H9 (cell line): ENCODE measurements at regions not wholly inside any gene's neighbourhood (a gene's known extent, or its start where the extent isn't known, plus 50 kb on each side); places are given as distances from the start of the nearest gene placed in this dataset.

Source experiments
- DNase-seq: peaks from one replicate; pipeline ENCODE4 v3.0.0-alpha.2; 2017
- H2AFZ ChIP-seq: one replicate; pipeline ENCODE4 v1.6.1; 2013; ENCODE audit warnings: mild to moderate bottlenecking, low read length, control low read depth, moderate library complexity
- H2AK5ac ChIP-seq: 2 replicates; pipeline ENCODE4 v1.6.1; 2013; ENCODE audit warnings: low read length, control low read depth, mixed read lengths; ENCODE audit not compliant: insufficient read length
- H2BK120ac ChIP-seq: one replicate; pipeline ENCODE4 v1.6.1; 2013; ENCODE audit warnings: low read depth, mild to moderate bottlenecking, low read length, control low read depth, inconsistent platforms; ENCODE audit not compliant: poor library complexity, severe bottlenecking
- H2BK12ac ChIP-seq: 2 replicates; pipeline ENCODE4 v1.6.1; 2013; ENCODE audit warnings: low read length, control low read depth, mixed read lengths, low read depth; ENCODE audit not compliant: insufficient read length
- H2BK15ac ChIP-seq: 2 replicates; pipeline ENCODE4 v1.6.1; 2013; ENCODE audit warnings: low read depth, low read length, control low read depth
- H2BK20ac ChIP-seq: one replicate; pipeline ENCODE4 v1.6.1; 2013; ENCODE audit warnings: low read depth, mild to moderate bottlenecking, low read length, control low read depth, inconsistent platforms; ENCODE audit not compliant: poor library complexity, severe bottlenecking
- H2BK5ac ChIP-seq: 2 replicates; pipeline ENCODE4 v1.6.1; 2013; ENCODE audit warnings: low read length, control low read depth, mixed read lengths; ENCODE audit not compliant: insufficient read length
- H3K14ac ChIP-seq: 2 replicates; pipeline ENCODE4 v1.6.1; 2013; ENCODE audit warnings: low read length, control low read depth; ENCODE audit not compliant: insufficient read depth
- H3K18ac ChIP-seq: 2 replicates; pipeline ENCODE4 v1.6.1; 2013; ENCODE audit warnings: low read depth, mild to moderate bottlenecking, mixed read lengths, low read length, control low read depth; ENCODE audit not compliant: insufficient read length
- H3K23ac ChIP-seq: 2 replicates; pipeline ENCODE4 v1.6.1; 2013; ENCODE audit warnings: low read length, control low read depth, mixed read lengths, low read depth; ENCODE audit not compliant: insufficient read length
- H3K23me2 ChIP-seq: 2 replicates; pipeline ENCODE4 v1.6.1; 2013; ENCODE audit warnings: low read depth, mild to moderate bottlenecking, mixed read lengths, low read length, control low read depth; ENCODE audit not compliant: insufficient read length, poor library complexity, severe bottlenecking
- H3K27ac ChIP-seq: 2 replicates; pipeline ENCODE4 v1.5.1; 2013; ENCODE audit warnings: low read length, control low read depth, mixed read lengths, low read depth; ENCODE audit not compliant: insufficient read length
- H3K27me3 ChIP-seq: 2 replicates; pipeline ENCODE4 v1.6.1; 2013; ENCODE audit warnings: low read length, control low read depth, inconsistent platforms; ENCODE audit not compliant: insufficient read depth
- H3K4ac ChIP-seq: 2 replicates; pipeline ENCODE4 v1.6.1; 2013; ENCODE audit warnings: low read depth, mild to moderate bottlenecking, control low read depth, inconsistent platforms, low read length, moderate library complexity
- H3K4me1 ChIP-seq: 2 replicates; pipeline ENCODE4 v1.6.1; 2013; ENCODE audit warnings: low read length, control low read depth, inconsistent platforms; ENCODE audit not compliant: insufficient read depth
- H3K4me2 ChIP-seq: 2 replicates; pipeline ENCODE4 v1.6.1; 2013; ENCODE audit warnings: low read length, control low read depth, mixed read lengths; ENCODE audit not compliant: insufficient read length, insufficient read depth
- H3K56ac ChIP-seq: 2 replicates; pipeline ENCODE4 v1.6.1; 2013; ENCODE audit warnings: low read depth, mild to moderate bottlenecking, mixed read lengths, low read length, control low read depth; ENCODE audit not compliant: insufficient read length
- H3K79me1 ChIP-seq: 2 replicates; pipeline ENCODE4 v1.6.1; 2013; ENCODE audit warnings: low read depth, mild to moderate bottlenecking, moderate library complexity, low read length, control low read depth, inconsistent platforms; ENCODE audit not compliant: insufficient read depth, poor library complexity, severe bottlenecking
- H3K79me2 ChIP-seq: 2 replicates; pipeline ENCODE4 v1.6.1; 2013; ENCODE audit warnings: low read length, control low read depth, inconsistent platforms; ENCODE audit not compliant: insufficient read depth
- H3K9ac ChIP-seq: 2 replicates; pipeline ENCODE4 v1.6.1; 2013; ENCODE audit warnings: low read length, control low read depth, mixed read lengths; ENCODE audit not compliant: insufficient read length; ENCODE audit errors: extremely low read depth
- H3K9me3 ChIP-seq: one replicate; pipeline ENCODE4 v1.6.1; 2013; ENCODE audit warnings: low read depth, low read length, inconsistent platforms; ENCODE audit not compliant: control insufficient read depth
- H3T11ph ChIP-seq: one replicate; pipeline ENCODE4 v1.6.1; 2013; ENCODE audit warnings: mild to moderate bottlenecking, low read length, control low read depth, inconsistent platforms
- H4K20me1 ChIP-seq: one replicate; pipeline ENCODE4 v1.6.1; 2013; ENCODE audit not compliant: control insufficient read depth, insufficient read length, insufficient read depth
- H4K5ac ChIP-seq: 2 replicates; pipeline ENCODE4 v1.6.1; 2013; ENCODE audit warnings: low read depth, mild to moderate bottlenecking, mixed read lengths, low read length, control low read depth; ENCODE audit not compliant: insufficient read length
- H4K8ac ChIP-seq: replicated peaks from 2 replicates; pipeline ENCODE4 v1.6.1; 2013; ENCODE audit warnings: low read length, control low read depth, mixed read lengths, low read depth; ENCODE audit not compliant: insufficient read length
- H4K91ac ChIP-seq: 2 replicates; pipeline ENCODE4 v1.6.1; 2013; ENCODE audit warnings: low read depth, mild to moderate bottlenecking, moderate library complexity, mixed read lengths, low read length, control low read depth; ENCODE audit not compliant: insufficient read length
- H3K27ac Mint-ChIP-seq, 3 experiments: 2 replicates in 2 of 3; 3 replicates in 1 of 3; pipeline ENCODE4 v1.8.0; 2020 to 2021; ENCODE audit warnings: mixed read lengths in 3 of 3, mild to moderate bottlenecking in 1 of 3, moderate library complexity in 1 of 3
- H3K27me3 Mint-ChIP-seq: 2 replicates; pipeline ENCODE4 v1.8.0; 2021; ENCODE audit warnings: low read depth, mild to moderate bottlenecking, moderate library complexity, mixed read lengths
- H3K36me3 Mint-ChIP-seq, 3 experiments: 2 replicates in 2 of 3; 3 replicates in 1 of 3; pipeline ENCODE4 v1.8.0; 2020 to 2021; ENCODE audit warnings: low read depth in 3 of 3, mixed read lengths in 3 of 3; ENCODE audit not compliant: insufficient read depth in 1 of 3
- H3K4me1 Mint-ChIP-seq, 2 experiments: 2 replicates each; pipeline ENCODE4 v1.8.0; 2020; ENCODE audit warnings: mixed read lengths in 2 of 2
- H3K4me3 Mint-ChIP-seq, 2 experiments: 2 replicates in 1 of 2; 3 replicates in 1 of 2; pipeline ENCODE4 v1.8.0; 2020 to 2021; ENCODE audit warnings: mild to moderate bottlenecking in 2 of 2, mixed read lengths in 2 of 2, moderate library complexity in 1 of 2
- H3K9me3 Mint-ChIP-seq, 2 experiments: 2 replicates in 1 of 2; 3 replicates in 1 of 2; pipeline ENCODE4 v1.8.0; 2020; ENCODE audit warnings: mild to moderate bottlenecking in 2 of 2, mixed read lengths in 2 of 2, moderate library complexity in 1 of 2
- CTCF ChIP-seq: fragments of 200-600 bp; sonication (generic); conservative IDR thresholded peaks from 3 replicates; pipeline ENCODE4 v1.8.0; 2021; ENCODE audit warnings: antibody characterized with exemption, mild to moderate bottlenecking
- WGBS: extraction: QIAGEN DNeasy Blood & Tissue Kit; methylation state at CpG from one replicate; pipeline ENCODE4 v1.1.7; 2013; ENCODE audit warnings: missing lambda C conversion rate, low lambda C conversion rate, mixed read lengths; ENCODE audit not compliant: insufficient read length; ENCODE audit errors: extremely low coverage; 5-methylcytosine and 5-hydroxymethylcytosine counted together

- no peak overlapping the region for H3K4me2 ChIP-seq
- no peak overlapping the region for H3K4me3 Mint-ChIP-seq
Measured at GRCh38 chr9:88259001-88259400, 120.7 kb upstream of the SPATA31C2 start.

More at GRCh38 chr9:88259001-88259400, 120.7 kb upstream of the SPATA31C2 start:
- H3K56ac ChIP-seq, result no peak overlapping the region
- no peak overlapping the region for H4K8ac ChIP-seq
- no peak overlapping the region for H4K91ac ChIP-seq
- DNase-seq, result no peak
- Mint-ChIP-seq H3K27ac (no peak overlapping the region), H3K4me1 (peaks cover 6 to 7% of the 10 kb centered on the region in 2 experiments; a peak in 3 of 4 replicates), H3K36me3 (no peaks in the 10 kb centered on the region), H3K9me3 (peaks cover 2 to 3% of the 10 kb centered on the region in 2 experiments; a peak in 2 of 5 replicates), H3K27me3 (no peaks in the 10 kb centered on the region; the same call in 1 of the 2 replicates)
- H2BK120ac ChIP-seq, result no peak overlapping the region
- no peak overlapping the region for H3T11ph ChIP-seq
- H3K23me2 ChIP-seq, result no peaks in the 10 kb centered on the region
- H3K14ac ChIP-seq, result no peak overlapping the region
- H4K20me1 ChIP-seq, result no peaks in the 10 kb centered on the region
- no peak overlapping the region for H2BK5ac ChIP-seq
- no peak overlapping the region for H2AFZ ChIP-seq
- no CpG with 5 or more reads among the region's 3 CpGs for WGBS
- H3K9me3 ChIP-seq, result no peaks in the 10 kb centered on the region
- H2BK20ac ChIP-seq, result no peak overlapping the region
- H3K4ac ChIP-seq, result no peak overlapping the region
- H2BK12ac ChIP-seq, result no peak overlapping the region
- no peak overlapping the region for H4K5ac ChIP-seq
- no peaks in the 10 kb centered on the region for H3K27me3 ChIP-seq
- no peak overlapping the region for H3K27ac ChIP-seq
- H3K18ac ChIP-seq, result no peak overlapping the region
- no peaks in the 10 kb centered on the region for H3K79me2 ChIP-seq
- TF ChIP-seq CTCF, result no peak
- no peaks in the 10 kb centered on the region for H3K79me1 ChIP-seq
- no peak overlapping the region for H2BK15ac ChIP-seq
- H2AK5ac ChIP-seq, result no peak overlapping the region
- no peak overlapping the region for H3K23ac ChIP-seq
- H3K9ac ChIP-seq, result no peak overlapping the region
- H3K4me1 ChIP-seq, result no peaks in the 10 kb centered on the region
